HG03342 (cell line): ENCODE measurements at regions not wholly inside any gene's neighbourhood (a gene's known extent, or its start where the extent isn't known, plus 50 kb on each side); places are given as distances from the start of the nearest gene placed in this dataset.
A peak's percentile ranks its signal among the peaks of the same experiment; 100 is the strongest.
"Not testable (repeated sequence)": the region's sequence is repeated elsewhere in the genome, so short reads cannot be mapped to it uniquely, and the experiment has no call there.

Experiments
- ATAC-seq: cut with Tn5 transposase; IDR thresholded peaks from one replicate; pipeline ENCODE4 v1.9.1; 2021; ENCODE audit warnings: mild to moderate bottlenecking, moderate library complexity; ENCODE audit not compliant: unreplicated experiment

GRCh38 chr5:39675676-39676075, 250.9 kb upstream of the DAB2 start:
- ATAC-seq, result no peak

DNA sequence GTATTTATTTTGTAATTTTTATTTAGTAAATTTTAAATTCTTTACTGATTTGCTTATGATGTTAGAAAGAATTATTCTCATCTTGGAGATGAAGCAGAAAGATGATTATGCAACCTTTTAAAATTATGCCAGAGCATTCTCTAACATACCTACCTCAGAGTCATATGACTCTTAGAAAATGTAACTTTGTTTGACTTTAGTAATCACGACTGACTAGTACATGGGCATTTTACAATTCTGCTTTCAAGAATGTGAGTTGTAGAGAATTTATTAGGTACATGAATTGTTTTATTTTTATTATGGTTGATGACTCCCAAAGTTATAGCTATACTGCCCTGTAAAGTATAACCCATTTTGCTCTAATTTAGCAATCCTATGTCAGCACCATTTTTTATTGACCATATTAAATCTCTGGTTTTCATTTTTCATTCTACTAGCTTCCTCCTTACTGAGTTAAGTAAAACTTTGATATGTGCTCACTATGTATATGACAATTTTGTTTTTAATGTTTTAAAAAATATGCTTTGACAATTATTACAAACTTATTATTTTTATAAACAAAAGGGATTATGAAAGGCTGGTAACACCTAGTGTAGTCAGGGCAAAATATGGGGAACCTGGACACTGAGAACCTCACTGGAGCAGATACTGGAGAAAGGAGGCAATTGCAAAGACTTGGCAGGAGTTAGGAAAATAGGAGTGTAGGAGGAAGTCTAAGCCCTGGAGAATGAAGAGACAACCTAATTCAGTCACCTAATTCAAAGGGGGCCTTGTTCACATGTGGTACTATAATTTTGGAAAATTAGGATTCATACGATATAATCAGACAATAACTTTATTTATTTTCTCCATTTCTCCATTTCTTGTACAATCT, 249.7 kb upstream of the DAB2 start:
- ATAC-seq, result no peak

- no peak for ATAC-seq
These were observed 246.8 kb upstream of the DAB2 start for GRCh38 chr5:39671561-39671961.

- no peak for ATAC-seq
These were observed 246.2 kb upstream of the DAB2 start for GRCh38 chr5:39670955-39671354.

DNA sequence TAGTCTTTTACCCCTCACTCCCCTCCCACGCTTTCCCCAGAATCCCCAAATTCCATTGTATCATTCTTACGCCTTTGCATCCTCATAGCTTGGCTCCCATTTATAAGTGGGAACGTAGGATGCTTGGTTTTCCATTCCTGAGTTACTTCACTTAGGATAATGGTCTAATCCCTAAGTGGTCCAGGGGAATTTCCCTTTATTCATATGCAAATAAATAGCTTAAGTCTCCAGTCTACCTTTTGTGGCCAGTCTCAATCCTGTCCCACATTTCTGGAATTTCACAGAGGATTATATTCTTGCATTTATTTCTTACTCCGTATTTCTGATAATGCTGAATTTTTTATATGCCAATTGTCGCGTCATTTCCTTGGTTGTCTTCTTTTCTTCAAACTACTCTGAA, 245.6 kb upstream of the DAB2 start:
- no peak for ATAC-seq

- no peak for ATAC-seq
These were observed 244.2 kb upstream of the DAB2 start for GRCh38 chr5:39668980-39669379.

DNA sequence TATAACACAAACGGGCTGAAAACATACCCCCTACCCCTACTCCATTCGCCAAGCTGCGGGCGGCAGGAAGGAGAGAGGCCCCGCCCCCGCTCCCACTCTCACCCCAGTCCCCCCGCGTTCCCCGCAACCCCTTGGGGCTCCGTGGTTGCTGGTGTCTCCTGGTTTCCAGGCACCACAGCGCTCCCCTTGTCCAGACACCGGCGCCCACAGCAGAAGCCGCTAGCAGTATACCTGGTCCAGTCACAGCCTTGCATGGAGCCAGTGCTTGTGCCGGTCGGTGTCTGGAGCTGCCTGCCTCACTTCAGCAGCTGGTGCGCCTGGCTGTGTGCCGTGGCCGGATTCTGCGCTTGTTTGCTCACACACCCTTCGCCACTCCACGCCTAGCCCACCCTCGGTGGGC, 240.5 kb upstream of the DAB2 start:
- no peak for ATAC-seq

GRCh38 chr5:39662945-39663344, 238.2 kb upstream of the DAB2 start:
- no peak for ATAC-seq

- no peak for ATAC-seq
These were observed 236.4 kb upstream of the DAB2 start for GRCh38 chr5:39661026-39661779.

GRCh38 chr5:39660020-39660419, 235.2 kb upstream of the DAB2 start:
- no peak for ATAC-seq

DNA sequence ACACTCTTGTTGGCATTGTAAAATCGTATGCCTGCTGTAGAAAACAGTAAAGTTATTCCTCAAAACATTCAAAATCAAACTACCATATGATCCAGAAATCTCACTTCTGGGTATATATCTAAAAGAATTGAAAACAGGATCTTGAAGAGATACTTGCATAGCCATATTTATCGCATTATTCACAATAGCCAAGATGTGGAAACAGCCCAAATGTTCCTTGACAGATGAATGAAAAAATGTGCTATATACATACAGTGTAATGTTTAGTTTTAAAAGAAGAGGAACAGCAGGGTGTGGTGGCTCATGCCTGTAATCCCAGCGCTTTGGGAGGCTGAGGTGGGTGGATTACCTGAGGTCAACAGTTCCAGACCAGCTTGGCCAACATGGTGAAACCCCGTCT, 234.1 kb upstream of the DAB2 start:
- no peak for ATAC-seq

DNA sequence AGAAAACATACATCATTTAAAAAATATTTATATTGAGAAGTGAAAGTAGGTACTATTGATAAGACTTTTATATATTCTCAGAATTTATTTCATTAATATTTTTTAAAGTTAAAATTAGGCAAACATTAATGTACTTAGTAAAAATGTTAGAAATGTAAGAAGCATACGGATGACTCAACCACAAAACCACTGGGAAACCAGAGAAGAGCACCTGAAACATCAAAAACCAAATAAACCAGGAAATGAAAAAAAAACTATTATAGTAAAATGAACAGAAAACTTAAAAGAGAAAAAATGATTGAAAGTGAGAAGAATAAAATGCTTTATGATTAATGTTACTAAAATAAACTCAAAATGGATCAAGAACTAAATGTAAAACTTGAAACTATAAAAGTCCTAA, 233.2 kb upstream of the DAB2 start:
- ATAC-seq, result no peak

GRCh38 chr5:39656600-39656999, 231.8 kb upstream of the DAB2 start:
- ATAC-seq, result no peak

GRCh38 chr5:39654715-39655114, 229.9 kb upstream of the DAB2 start:
- ATAC-seq, result no peak

- not testable (repeated sequence) for ATAC-seq
These were observed 227.7 kb upstream of the DAB2 start for GRCh38 chr5:39652481-39652880.

DNA sequence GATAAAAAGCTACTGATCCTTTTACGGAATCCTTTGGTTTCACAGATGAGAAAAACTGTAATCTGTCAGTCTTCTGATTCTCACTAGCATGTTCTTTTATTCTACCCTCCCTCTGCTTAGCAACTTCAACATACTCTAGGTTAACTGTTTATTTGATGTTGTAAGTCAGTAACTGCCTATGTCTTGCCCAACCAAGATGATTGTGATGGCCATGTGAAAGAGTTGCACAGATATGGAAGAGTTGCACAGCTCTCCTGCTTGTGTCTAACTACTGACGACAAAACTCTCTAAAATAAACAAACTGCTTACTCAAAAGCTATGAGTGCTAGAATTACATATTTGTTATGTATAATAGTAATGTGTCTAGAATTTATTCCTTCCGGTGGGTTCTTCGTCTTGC, 227.3 kb upstream of the DAB2 start:
- ATAC-seq, result no peak

- ATAC-seq, result no peak
These were observed 225.4 kb upstream of the DAB2 start for GRCh38 chr5:39650008-39650762.

DNA sequence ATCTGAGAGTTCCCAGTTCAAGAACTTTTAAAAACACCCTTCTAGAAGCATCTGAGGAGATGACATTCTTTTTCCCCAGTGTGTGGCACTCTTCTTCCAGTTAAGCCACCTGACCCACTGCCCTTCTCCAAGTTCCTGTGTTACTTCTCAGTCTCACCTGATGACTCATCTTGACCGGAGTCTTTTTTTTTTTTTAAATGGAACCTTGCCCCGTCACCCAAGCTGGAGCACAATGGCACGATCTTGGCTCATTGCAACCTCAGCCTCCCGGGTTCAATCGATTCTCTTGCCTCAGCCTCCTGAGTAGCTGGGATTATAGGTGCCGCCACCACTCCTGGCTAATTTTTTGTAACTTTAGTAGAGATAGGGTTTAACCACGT, 224.1 kb upstream of the DAB2 start:
- ATAC-seq, result no peak

- no peak for ATAC-seq
These were observed 223.5 kb upstream of the DAB2 start for GRCh38 chr5:39648085-39648847.

DNA sequence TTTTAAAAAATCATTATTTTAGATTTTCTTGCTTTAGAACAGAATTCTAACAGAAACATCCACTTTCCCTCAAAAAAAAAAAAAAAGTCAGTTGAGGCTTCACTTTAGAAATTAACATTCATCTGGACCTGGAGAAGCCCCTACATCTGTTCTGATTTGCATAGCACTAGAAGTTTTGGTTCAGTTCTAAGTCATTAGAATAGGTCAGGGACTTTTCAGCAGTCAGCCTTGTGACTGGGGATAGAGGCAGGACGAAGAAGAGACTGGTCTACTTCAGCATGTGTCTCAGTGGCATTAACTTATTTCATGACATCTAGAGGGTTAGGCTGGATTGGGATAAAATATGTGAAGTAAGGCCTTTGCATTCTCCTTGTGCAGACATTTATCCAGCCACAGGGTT, 215.8 kb upstream of the DAB2 start:
- peak; percentile 93 for ATAC-seq

GRCh38 chr5:39639618-39640089, 214.9 kb upstream of the DAB2 start:
- no peak for ATAC-seq
